ENCODE measurements at regions not wholly inside any gene's neighbourhood (a gene's known extent, or its start where the extent isn't known, plus 50 kb on each side); places are given as distances from the start of the nearest gene placed in this dataset.

- no peak for DNase-seq (ENCODE audit: extremely low read depth, low read depth)
- TF ChIP-seq CTCF (IDR thresholded peaks at IDR 0.05; ENCODE audit: low read depth, low read length) = no peak
Measured at GRCh38 chr3:76733073-76733759, 306.7 kb upstream of the ROBO2 start.

- DNase-seq (ENCODE audit: extremely low read depth, low read depth) = no peak
- TF ChIP-seq CTCF (IDR thresholded peaks at IDR 0.05; ENCODE audit: low read depth, low read length) = no peak
Measured at GRCh38 chr3:76735152-76735551, 304.7 kb upstream of the ROBO2 start.

- no peak for DNase-seq (ENCODE audit: extremely low read depth, low read depth)
- TF ChIP-seq CTCF (IDR thresholded peaks at IDR 0.05; ENCODE audit: low read depth, low read length) = no peak; the same call in 1 of the 2 replicates
Measured at GRCh38 chr3:76753599-76753998, 286.3 kb upstream of the ROBO2 start.

GRCh38 chr3:76754247-76754646 is 285.7 kb upstream of the ROBO2 start:
- no peak for TF ChIP-seq CTCF (IDR thresholded peaks at IDR 0.05; ENCODE audit: low read depth, low read length)
- DNase-seq (ENCODE audit: extremely low read depth, low read depth) = no peak

- no peak for TF ChIP-seq CTCF (IDR thresholded peaks at IDR 0.05; ENCODE audit: low read depth, low read length)
- no peak for DNase-seq (ENCODE audit: extremely low read depth, low read depth)
Measured at GRCh38 chr3:76756577-76756976, 283.3 kb upstream of the ROBO2 start.

- TF ChIP-seq CTCF (IDR thresholded peaks at IDR 0.05; ENCODE audit: low read depth, low read length) = no peak
- DNase-seq (ENCODE audit: extremely low read depth, low read depth) = no peak
Measured at GRCh38 chr3:76760336-76760735, 279.6 kb upstream of the ROBO2 start.

GRCh38 chr3:76765511-76765910 is 274.4 kb upstream of the ROBO2 start:
- TF ChIP-seq CTCF (IDR thresholded peaks at IDR 0.05; ENCODE audit: low read depth, low read length) = no peak
- DNase-seq (ENCODE audit: extremely low read depth, low read depth) = no peak

Data from AG09319 (cell line).